T-helper 17 cell (primary cell): ENCODE measurements at regions not wholly inside any gene's neighbourhood (a gene's known extent, or its start where the extent isn't known, plus 50 kb on each side); places are given as distances from the start of the nearest gene placed in this dataset.
"Not testable (repeated sequence)": the region's sequence is repeated elsewhere in the genome, so short reads cannot be mapped to it uniquely, and the experiment has no call there.

Source experiments
- ATAC-seq: fragments of 150-1000 bp; cut with Tn5 transposase; 2 replicates; pipeline ENCODE4 v1.10.0; 2021; ENCODE audit warnings: mild to moderate bottlenecking, moderate library complexity
- DNase-seq, 3 donors: peaks; one replicate each; pipeline versions ENCODE4 v3.0.0 to v3.0.0-alpha.2; 2020 to 2021
- H3K9me3 ChIP-seq: one replicate; pipeline ENCODE4 v1.7.0; 2013; ENCODE audit warnings: low read length, mild to moderate bottlenecking; ENCODE audit not compliant: control insufficient read depth, poor library complexity, severe bottlenecking
- H3K27ac Mint-ChIP-seq: one replicate; pipeline ENCODE4 v1.8.0; 2022; ENCODE audit warnings: mild to moderate bottlenecking, moderate library complexity, mixed read lengths
- H3K27me3 Mint-ChIP-seq: one replicate; pipeline ENCODE4 v1.8.0; 2022; ENCODE audit warnings: mixed read lengths
- H3K36me3 Mint-ChIP-seq: one replicate; pipeline ENCODE4 v1.8.0; 2022; ENCODE audit warnings: low read depth, mixed read lengths
- H3K4me1 Mint-ChIP-seq: one replicate; pipeline ENCODE4 v1.8.0; 2022; ENCODE audit warnings: mild to moderate bottlenecking, mixed read lengths
- H3K4me3 Mint-ChIP-seq: one replicate; pipeline ENCODE4 v1.8.0; 2022; ENCODE audit warnings: mild to moderate bottlenecking, moderate library complexity, mixed read lengths

- DNase-seq, H3K9me3 ChIP-seq, ATAC-seq, H3K27me3 Mint-ChIP-seq, H3K36me3 Mint-ChIP-seq, H3K27ac Mint-ChIP-seq, H3K4me1 Mint-ChIP-seq, H3K4me3 Mint-ChIP-seq: not testable (repeated sequence)
These were observed 288.3 kb downstream of the SPRY1 start for GRCh38 chr4:123684937-123685336.

- not testable (repeated sequence) for H3K4me3 Mint-ChIP-seq, H3K4me1 Mint-ChIP-seq
These were observed 298.9 kb downstream of the SPRY1 start for GRCh38 chr4:123695531-123695930.

DNA sequence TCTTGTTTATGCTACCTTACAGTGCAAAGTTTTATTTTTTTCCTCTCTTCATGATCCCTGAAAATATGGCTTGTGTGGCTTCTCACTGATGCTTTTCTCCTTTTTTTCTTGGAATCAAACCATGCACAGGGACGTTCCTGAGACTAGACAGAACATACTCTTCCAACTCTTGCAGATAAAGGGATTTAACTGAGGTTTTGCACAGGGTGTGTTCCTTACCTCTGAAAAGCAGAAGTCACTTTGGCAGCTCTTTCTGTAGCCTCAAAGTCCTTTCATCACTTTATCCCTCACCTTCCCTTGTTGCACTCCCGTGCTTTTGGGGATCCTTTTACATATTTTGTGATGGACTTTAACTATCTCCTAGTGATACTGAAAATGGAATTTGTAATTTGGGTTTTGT is 300.1 kb downstream of the SPRY1 start:
- ATAC-seq, result no peak
- Mint-ChIP-seq H3K27me3 (no peaks in the 10 kb centered on the region), H3K36me3 (no peaks in the 10 kb centered on the region), H3K27ac (no peak overlapping the region), H3K4me1 (peaks cover 3% of the 10 kb centered on the region), H3K4me3 (no peak overlapping the region)
- H3K9me3 ChIP-seq, result no peaks in the 10 kb centered on the region
- no peak for DNase-seq

More at GRCh38 chr4:123695531-123695930, 298.9 kb downstream of the SPRY1 start:
- H3K27me3 Mint-ChIP-seq, H3K9me3 ChIP-seq, H3K27ac Mint-ChIP-seq, H3K36me3 Mint-ChIP-seq, DNase-seq, ATAC-seq: not testable (repeated sequence)

- H3K9me3 ChIP-seq, result no peaks in the 10 kb centered on the region
- no peak overlapping the region for H3K27ac Mint-ChIP-seq
- H3K4me3 Mint-ChIP-seq, result no peak overlapping the region
- ATAC-seq (no peak), DNase-seq (no peak)
- peaks cover 3% of the 10 kb centered on the region for H3K4me1 Mint-ChIP-seq
- no peaks in the 10 kb centered on the region for H3K27me3 Mint-ChIP-seq
- H3K36me3 Mint-ChIP-seq, result no peaks in the 10 kb centered on the region
These were observed 302.0 kb downstream of the SPRY1 start for GRCh38 chr4:123698556-123698955.

DNA sequence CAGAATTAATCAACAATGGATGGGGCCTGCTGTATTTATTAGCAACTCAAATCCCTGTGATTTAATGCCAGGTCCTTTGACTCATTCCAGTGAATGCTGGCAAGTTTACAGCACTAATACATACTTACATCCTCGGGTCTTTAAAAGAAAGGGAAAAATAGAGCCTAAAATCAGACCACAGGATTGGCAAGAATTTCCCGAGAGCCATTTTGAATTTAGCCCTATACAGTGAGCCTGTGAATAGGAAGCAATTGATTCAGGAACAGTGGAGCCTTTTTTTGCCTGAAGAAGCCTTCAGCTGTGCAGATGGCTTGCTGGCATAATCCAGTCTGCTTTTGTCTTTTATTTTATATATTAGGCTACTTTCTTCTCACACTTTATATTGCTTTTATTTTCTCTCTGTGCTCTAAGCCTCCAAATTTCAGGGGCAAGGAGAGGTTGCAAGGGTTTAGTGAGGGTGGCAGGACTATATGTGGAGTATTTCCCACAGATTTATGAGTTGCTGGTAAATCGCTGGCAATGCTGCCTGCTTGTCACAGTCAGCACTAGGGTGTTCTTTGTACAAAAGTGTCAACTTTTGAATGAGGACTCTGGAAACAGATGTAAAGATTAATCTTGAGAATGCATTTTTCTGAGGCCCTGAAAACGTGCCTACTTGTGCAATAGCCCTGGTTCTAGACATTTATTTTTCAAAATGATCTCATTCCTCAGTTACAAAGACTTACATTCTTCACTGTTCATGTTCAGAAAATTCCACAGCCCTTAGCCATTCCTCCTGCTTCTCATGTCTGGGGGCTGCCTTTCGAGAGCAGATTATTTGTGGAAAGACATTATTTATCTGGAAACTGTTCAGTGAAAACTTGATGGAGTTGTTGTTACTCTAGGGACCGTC is 303.5 kb downstream of the SPRY1 start:
- Mint-ChIP-seq H3K36me3 (no peaks in the 10 kb centered on the region), H3K4me3 (no peak overlapping the region), H3K4me1 (peaks cover 3% of the 10 kb centered on the region), H3K27ac (no peak overlapping the region), H3K27me3 (no peaks in the 10 kb centered on the region)
- DNase-seq (no peak), ATAC-seq (no peak)
- no peaks in the 10 kb centered on the region for H3K9me3 ChIP-seq

GRCh38 chr4:123701131-123701575 is 304.6 kb downstream of the SPRY1 start:
- H3K36me3 Mint-ChIP-seq, result no peaks in the 10 kb centered on the region

DNA sequence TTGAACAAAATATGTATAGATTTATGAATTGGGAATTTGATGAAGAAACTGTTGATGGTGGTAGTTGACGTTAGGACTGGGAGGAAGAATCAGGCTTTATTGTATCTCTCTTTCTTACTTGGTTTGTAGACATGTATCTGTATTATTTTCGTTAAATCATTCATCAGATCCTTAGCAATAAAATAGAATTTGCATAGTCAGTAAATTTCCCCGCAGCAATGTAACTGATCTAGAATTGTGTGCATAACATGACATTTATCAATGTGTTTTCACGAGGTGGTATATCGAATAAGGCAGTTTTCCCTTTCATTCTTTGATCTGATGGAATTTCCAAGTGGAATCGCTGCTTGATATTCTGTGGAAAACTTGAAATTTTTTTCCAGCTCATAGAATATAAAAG is 308.8 kb downstream of the SPRY1 start:
- Mint-ChIP-seq H3K27ac (no peak overlapping the region), H3K4me1 (no peaks in the 10 kb centered on the region), H3K27me3 (peaks cover 4% of the 10 kb centered on the region), H3K36me3 (no peaks in the 10 kb centered on the region), H3K4me3 (no peak overlapping the region)
- no peak for ATAC-seq
- no peaks in the 10 kb centered on the region for H3K9me3 ChIP-seq
- no peak for DNase-seq

More at GRCh38 chr4:123701131-123701575, 304.6 kb downstream of the SPRY1 start:
- Mint-ChIP-seq H3K27me3 (no peaks in the 10 kb centered on the region), H3K4me1 (peaks cover under 1% of the 10 kb centered on the region), H3K27ac (no peak overlapping the region), H3K4me3 (no peak overlapping the region)
- no peaks in the 10 kb centered on the region for H3K9me3 ChIP-seq
- no peak for ATAC-seq
- no peak for DNase-seq

- no peaks in the 10 kb centered on the region for H3K36me3 Mint-ChIP-seq
- H3K27me3 Mint-ChIP-seq, result peaks cover 4% of the 10 kb centered on the region
- no peak for ATAC-seq
- no peaks in the 10 kb centered on the region for H3K9me3 ChIP-seq
- no peak overlapping the region for H3K27ac Mint-ChIP-seq
- H3K4me3 Mint-ChIP-seq, result no peak overlapping the region
- no peaks in the 10 kb centered on the region for H3K4me1 Mint-ChIP-seq
- no peak for DNase-seq
These were observed 310.4 kb downstream of the SPRY1 start for GRCh38 chr4:123706973-123707372.

- Mint-ChIP-seq H3K4me1 (no peaks in the 10 kb centered on the region), H3K36me3 (peaks cover 2% of the 10 kb centered on the region), H3K27ac (no peak overlapping the region), H3K4me3 (no peak overlapping the region), H3K27me3 (peaks cover 4% of the 10 kb centered on the region)
- ATAC-seq, result no peak
- DNase-seq, result no peak
- H3K9me3 ChIP-seq, result no peaks in the 10 kb centered on the region
These were observed 312.3 kb downstream of the SPRY1 start for GRCh38 chr4:123708902-123709301.

DNA sequence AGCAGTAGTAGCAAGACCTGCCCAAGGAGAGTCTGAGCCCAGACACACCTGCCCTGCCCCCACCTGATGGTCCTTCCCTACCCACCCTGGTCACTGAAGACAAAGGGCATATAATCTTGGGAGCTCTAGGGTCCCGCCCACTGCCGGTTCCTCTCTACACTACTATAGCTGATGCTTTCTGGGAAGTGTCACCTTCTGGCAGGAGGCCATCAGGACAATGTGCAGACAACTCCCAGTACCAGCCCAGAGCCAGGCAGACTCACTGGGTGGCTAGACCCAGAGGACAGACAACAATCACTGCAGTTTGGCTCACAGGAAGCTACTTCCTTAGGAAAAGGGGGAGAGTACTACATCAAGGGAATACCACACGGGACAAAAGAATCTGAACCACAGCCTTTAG is 312.7 kb downstream of the SPRY1 start:
- H3K9me3 ChIP-seq, result no peaks in the 10 kb centered on the region
- Mint-ChIP-seq H3K4me3 (no peak overlapping the region), H3K27ac (no peak overlapping the region), H3K27me3 (peaks cover 4% of the 10 kb centered on the region), H3K36me3 (peaks cover 2% of the 10 kb centered on the region), H3K4me1 (no peaks in the 10 kb centered on the region)
- DNase-seq, result no peak
- ATAC-seq, result no peak

GRCh38 chr4:123731035-123731434 is 334.4 kb downstream of the SPRY1 start:
- no peaks in the 10 kb centered on the region for H3K36me3 Mint-ChIP-seq
- ATAC-seq (no peak), DNase-seq (no peak)
- H3K9me3 ChIP-seq, result no peaks in the 10 kb centered on the region
- H3K27ac Mint-ChIP-seq, result no peak overlapping the region
- H3K4me1 Mint-ChIP-seq, result no peaks in the 10 kb centered on the region
- no peaks in the 10 kb centered on the region for H3K27me3 Mint-ChIP-seq
- no peak overlapping the region for H3K4me3 Mint-ChIP-seq

DNA sequence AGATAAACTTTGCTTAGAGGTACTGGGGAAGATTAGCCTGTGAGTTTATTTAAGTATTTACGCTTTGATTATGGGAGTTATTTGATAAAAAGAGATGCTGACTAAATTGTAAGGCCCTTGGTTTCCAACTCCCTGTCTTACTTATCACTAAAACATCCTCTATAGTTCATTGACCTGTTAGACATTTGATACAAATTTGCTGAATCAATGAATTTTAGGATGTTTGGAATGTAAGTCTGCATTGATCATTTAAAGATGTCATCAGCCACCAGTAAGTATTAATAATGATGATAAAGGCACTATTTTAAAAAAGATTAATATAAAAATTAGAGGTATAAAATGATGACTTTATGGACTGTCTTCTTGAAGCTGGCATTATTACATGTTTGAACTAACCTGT is 340.6 kb downstream of the SPRY1 start:
- Mint-ChIP-seq H3K4me1 (no peaks in the 10 kb centered on the region), H3K36me3 (peaks cover 2% of the 10 kb centered on the region), H3K27ac (no peak overlapping the region), H3K4me3 (no peak overlapping the region), H3K27me3 (peaks cover 8% of the 10 kb centered on the region)
- H3K9me3 ChIP-seq, result no peaks in the 10 kb centered on the region
- ATAC-seq, result no peak
- no peak for DNase-seq

GRCh38 chr4:123739806-123740205 is 343.2 kb downstream of the SPRY1 start:
- Mint-ChIP-seq H3K4me1 (no peaks in the 10 kb centered on the region), H3K27me3 (peaks cover 8% of the 10 kb centered on the region), H3K36me3 (peaks cover 2% of the 10 kb centered on the region), H3K4me3 (no peak overlapping the region), H3K27ac (no peak overlapping the region)
- no peaks in the 10 kb centered on the region for H3K9me3 ChIP-seq
- DNase-seq (no peak), ATAC-seq (no peak)

DNA sequence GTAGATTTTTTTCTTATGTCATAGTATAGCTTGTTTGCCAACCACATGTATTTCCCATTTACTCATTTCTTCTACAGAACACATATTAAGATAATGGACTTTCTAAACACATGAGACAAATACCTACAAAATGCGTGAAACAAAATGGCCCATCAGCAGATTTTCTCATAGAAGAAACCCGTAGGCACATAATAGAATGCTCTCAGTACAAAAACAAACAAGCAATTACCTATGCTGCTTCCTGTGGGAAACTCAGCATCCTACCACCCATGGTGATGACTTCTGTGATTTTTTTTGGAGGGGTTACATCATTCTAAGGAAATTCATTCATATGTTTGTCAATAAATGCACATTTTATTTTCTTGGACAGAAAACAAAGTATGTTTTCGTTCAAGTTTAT is 343.6 kb downstream of the SPRY1 start:
- no peaks in the 10 kb centered on the region for H3K9me3 ChIP-seq
- no peak for ATAC-seq
- peaks cover 2% of the 10 kb centered on the region for H3K36me3 Mint-ChIP-seq
- no peak overlapping the region for H3K27ac Mint-ChIP-seq
- peaks cover 8% of the 10 kb centered on the region for H3K27me3 Mint-ChIP-seq
- H3K4me3 Mint-ChIP-seq, result no peak overlapping the region
- H3K4me1 Mint-ChIP-seq, result no peaks in the 10 kb centered on the region
- DNase-seq, result no peak
